HG03135 (cell line): ENCODE measurements at regions not wholly inside any gene's neighbourhood (a gene's known extent, or its start where the extent isn't known, plus 50 kb on each side); places are given as distances from the start of the nearest gene placed in this dataset.
A peak's percentile ranks its signal among the peaks of the same experiment; 100 is the strongest.

Experiments used
- ATAC-seq: cut with Tn5 transposase; IDR thresholded peaks from one replicate; pipeline ENCODE4 v1.9.1; 2021; ENCODE audit warnings: mild to moderate bottlenecking, moderate library complexity; ENCODE audit not compliant: unreplicated experiment

- ATAC-seq: no peak
Observed at GRCh38 chr7:131194070-131194865, 133.4 kb upstream of the MKLN1 start.

GRCh38 chr7:131196803-131197202, 130.9 kb upstream of the MKLN1 start:
- no peak for ATAC-seq

GRCh38 chr7:131197920-131198615, 129.6 kb upstream of the MKLN1 start:
- ATAC-seq: no peak

- no peak for ATAC-seq
Observed at GRCh38 chr7:131202451-131202850, 125.2 kb upstream of the MKLN1 start.

- ATAC-seq: no peak
Observed at GRCh38 chr7:131203291-131203976, 124.2 kb upstream of the MKLN1 start.

GRCh38 chr7:131208777-131209176, 118.9 kb upstream of the MKLN1 start:
- ATAC-seq: no peak

- no peak for ATAC-seq
Observed at GRCh38 chr7:131210618-131211017, 117.1 kb upstream of the MKLN1 start.

- no peak for ATAC-seq
Observed at GRCh38 chr7:131211500-131211899, 116.2 kb upstream of the MKLN1 start.

- ATAC-seq: no peak
Observed at GRCh38 chr7:131212114-131212513, 115.6 kb upstream of the MKLN1 start.

- ATAC-seq: peak; percentile 70
Observed at GRCh38 chr7:131218727-131219128, 108.9 kb upstream of the MKLN1 start.

- ATAC-seq: no peak
Observed at GRCh38 chr7:131219312-131220041, 108.2 kb upstream of the MKLN1 start.

- no peak for ATAC-seq
Observed at GRCh38 chr7:131221061-131221460, 106.6 kb upstream of the MKLN1 start.

- no peak for ATAC-seq
Observed at GRCh38 chr7:131222171-131222570, 105.5 kb upstream of the MKLN1 start.

GRCh38 chr7:131223151-131223550, 104.5 kb upstream of the MKLN1 start:
- ATAC-seq: no peak

GRCh38 chr7:131224996-131225395, 102.7 kb upstream of the MKLN1 start:
- ATAC-seq: no peak

- no peak for ATAC-seq
Observed at GRCh38 chr7:131225619-131226513, 101.8 kb upstream of the MKLN1 start.

GRCh38 chr7:131226514-131226865, 101.2 kb upstream of the MKLN1 start:
- ATAC-seq: no peak

- peak; percentile 73 for ATAC-seq
Observed at GRCh38 chr7:131231381-131232220, 96.1 kb upstream of the MKLN1 start.

- no peak for ATAC-seq
Observed at GRCh38 chr7:131232768-131233167, 94.9 kb upstream of the MKLN1 start.
